ENCODE measurements at regions not wholly inside any gene's neighbourhood (a gene's known extent, or its start where the extent isn't known, plus 50 kb on each side); places are given as distances from the start of the nearest gene placed in this dataset.

DNA sequence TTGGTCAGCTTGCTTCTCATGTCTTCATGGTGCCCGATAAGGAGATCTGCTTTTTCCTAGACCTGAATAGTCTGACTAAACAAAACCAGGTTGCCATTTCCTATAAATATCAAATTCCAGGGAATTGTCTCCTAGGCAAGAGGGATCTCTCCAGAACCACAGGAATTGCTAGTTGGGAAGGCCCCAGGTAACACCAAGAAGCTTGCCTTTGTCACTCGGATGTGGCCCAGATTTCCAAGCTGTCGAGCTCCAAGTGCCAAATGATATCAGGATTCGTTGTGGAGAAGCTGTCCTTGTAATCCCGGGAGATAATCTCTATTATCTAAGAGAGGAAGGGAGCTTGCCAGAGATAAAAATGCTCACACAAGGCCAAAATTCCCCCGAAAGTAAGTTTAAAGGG lies 1288.5 kb upstream of the AUTS2 start:
- TF ChIP-seq CTCF (IDR thresholded peaks at IDR 0.05) = no peak

GRCh38 chr7:68311958-68312357 lies 1286.3 kb upstream of the AUTS2 start:
- no peak for TF ChIP-seq CTCF (IDR thresholded peaks at IDR 0.05)

DNA sequence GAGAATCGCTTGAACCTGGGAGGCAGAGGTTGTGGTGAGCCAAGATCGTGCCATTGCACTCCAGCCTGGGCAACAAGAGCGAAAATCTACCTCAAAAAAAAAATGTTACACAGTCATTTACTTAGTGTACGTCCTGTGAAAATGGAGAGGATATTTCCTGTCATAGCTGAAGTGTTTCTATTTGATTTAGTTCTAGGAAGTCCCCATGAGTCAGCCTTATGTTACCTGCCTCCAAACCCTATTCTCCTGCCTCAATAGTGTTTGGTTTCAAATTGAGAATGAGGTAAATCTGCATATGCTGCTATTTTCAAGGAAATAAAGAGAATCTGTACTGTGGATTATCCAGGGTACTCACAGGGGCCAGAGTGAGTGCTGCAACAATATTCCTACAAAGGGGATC lies 1284.5 kb upstream of the AUTS2 start:
- no peak for TF ChIP-seq CTCF (IDR thresholded peaks at IDR 0.05)

DNA sequence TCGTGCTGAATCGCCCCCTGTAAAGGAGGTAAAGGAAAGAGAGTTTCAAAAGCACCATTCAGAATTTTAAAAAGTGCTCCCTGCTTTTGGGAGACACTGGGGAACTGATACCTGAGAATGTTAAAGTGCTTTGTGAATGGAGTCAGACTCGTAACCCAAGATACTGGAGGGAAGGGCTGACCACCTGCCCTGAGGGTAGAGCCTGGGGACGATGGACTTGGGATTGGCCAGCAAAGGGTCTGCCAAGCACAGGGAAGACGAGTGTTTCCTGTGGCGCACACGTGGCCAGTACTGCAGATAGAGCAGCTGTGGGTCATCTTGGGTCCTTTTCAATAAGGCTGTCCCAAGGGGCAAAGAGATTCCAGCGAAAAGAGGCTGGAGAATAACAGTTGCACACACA lies 1284.1 kb upstream of the AUTS2 start:
- TF ChIP-seq CTCF (IDR thresholded peaks at IDR 0.05) = no peak

DNA sequence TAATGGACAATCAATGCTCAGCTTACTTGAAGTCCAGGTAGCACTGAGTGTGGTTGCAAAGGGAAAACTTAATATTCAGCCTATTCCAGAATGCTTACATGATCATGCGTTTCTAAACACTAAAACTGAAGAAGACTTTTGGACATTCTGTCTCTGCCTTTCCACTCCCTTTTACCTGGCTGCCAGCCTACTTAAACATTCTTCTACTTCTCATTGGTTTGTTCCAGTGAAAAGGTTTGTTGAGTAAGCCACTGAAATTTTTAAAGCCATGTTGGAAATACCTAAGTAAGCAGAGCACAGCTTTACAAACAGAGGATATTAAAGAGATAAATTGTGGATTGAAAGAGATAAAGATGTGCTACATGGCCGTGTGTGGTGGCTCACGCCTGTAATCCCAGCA lies 1280.8 kb upstream of the AUTS2 start:
- no peak for TF ChIP-seq CTCF (IDR thresholded peaks at IDR 0.05)

- no peak for TF ChIP-seq CTCF (IDR thresholded peaks at IDR 0.05)
Measured at GRCh38 chr7:68319061-68319460, 1279.2 kb upstream of the AUTS2 start.

DNA sequence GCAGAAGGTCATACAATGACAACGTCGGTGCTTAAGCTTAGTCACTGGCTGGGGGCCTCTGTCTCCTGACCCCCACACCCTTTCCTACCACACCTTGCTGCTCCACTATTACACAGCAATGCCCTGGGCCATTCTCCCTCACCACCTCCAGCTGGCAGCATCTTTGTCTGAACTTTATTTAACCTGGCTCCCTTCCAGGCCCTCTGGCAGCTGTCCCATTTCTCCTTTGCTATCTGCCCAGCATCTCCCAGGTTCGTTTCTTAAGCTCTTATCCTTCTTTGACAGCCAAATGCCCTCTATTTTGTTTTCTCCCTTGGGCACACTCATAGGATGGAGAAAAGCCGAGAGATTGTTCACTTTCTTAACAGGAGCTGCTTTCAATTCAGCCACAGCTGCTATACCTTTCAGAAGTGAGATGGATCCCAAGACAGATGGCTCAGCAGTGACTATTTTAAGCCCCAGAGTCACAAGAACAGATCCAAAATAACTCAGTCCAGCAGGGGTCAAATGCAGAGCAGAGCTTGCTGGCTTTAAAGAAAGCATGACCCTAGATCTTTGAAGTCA lies 1277.1 kb upstream of the AUTS2 start:
- no peak for TF ChIP-seq CTCF (IDR thresholded peaks at IDR 0.05)
